ENCODE measurements at regions not wholly inside any gene's neighbourhood (a gene's known extent, or its start where the extent isn't known, plus 50 kb on each side); places are given as distances from the start of the nearest gene placed in this dataset.

GRCh38 chr6:150651808-150652470 is 52.3 kb downstream of the PLEKHG1 start:
- in situ Hi-C loops (cut with MboI; ENCODE audit: low sequenced_read_pairs), result no loop called here

- in situ Hi-C loops (cut with MboI; ENCODE audit: low sequenced_read_pairs), result no loop called here
Measured at GRCh38 chr6:150652848-150653613, 53.3 kb downstream of the PLEKHG1 start.

- in situ Hi-C loops (cut with MboI; ENCODE audit: low sequenced_read_pairs), result no loop called here
Measured at GRCh38 chr6:150654608-150655007, 54.9 kb downstream of the PLEKHG1 start.

GRCh38 chr6:150656156-150656555 is 56.5 kb downstream of the PLEKHG1 start:
- in situ Hi-C loops (cut with MboI; ENCODE audit: low sequenced_read_pairs), result no loop called here

- in situ Hi-C loops (cut with MboI; ENCODE audit: low sequenced_read_pairs), result no loop called here
Measured at GRCh38 chr6:150658421-150658820, 58.7 kb downstream of the PLEKHG1 start.

- in situ Hi-C loops (cut with MboI; ENCODE audit: low sequenced_read_pairs), result no loop called here
Measured at GRCh38 chr6:150659046-150659763, 59.5 kb downstream of the PLEKHG1 start.

- in situ Hi-C loops (cut with MboI; ENCODE audit: low sequenced_read_pairs), result no loop called here
Measured at GRCh38 chr6:150661216-150662007, 61.7 kb downstream of the PLEKHG1 start.

GRCh38 chr6:150662814-150663213 is 63.1 kb downstream of the PLEKHG1 start:
- in situ Hi-C loops (cut with MboI; ENCODE audit: low sequenced_read_pairs), result no loop called here

GRCh38 chr6:150664091-150664490 is 64.4 kb downstream of the PLEKHG1 start:
- in situ Hi-C loops (cut with MboI; ENCODE audit: low sequenced_read_pairs), result no loop called here

GRCh38 chr6:150666071-150666470 is 66.4 kb downstream of the PLEKHG1 start:
- in situ Hi-C loops (cut with MboI; ENCODE audit: low sequenced_read_pairs), result no loop called here

GRCh38 chr6:150667359-150667758 is 67.7 kb downstream of the PLEKHG1 start:
- in situ Hi-C loops (cut with MboI; ENCODE audit: low sequenced_read_pairs), result no loop called here

GRCh38 chr6:150667977-150668716 is 68.5 kb downstream of the PLEKHG1 start:
- in situ Hi-C loops (cut with MboI; ENCODE audit: low sequenced_read_pairs), result no loop called here

GRCh38 chr6:150668900-150669302 is 69.2 kb downstream of the PLEKHG1 start:
- in situ Hi-C loops (cut with MboI; ENCODE audit: low sequenced_read_pairs), result no loop called here

GRCh38 chr6:150670311-150670710 is 70.6 kb downstream of the PLEKHG1 start:
- in situ Hi-C loops (cut with MboI; ENCODE audit: low sequenced_read_pairs), result no loop called here

GRCh38 chr6:150672800-150673199 is 73.1 kb downstream of the PLEKHG1 start:
- in situ Hi-C loops (cut with MboI; ENCODE audit: low sequenced_read_pairs), result no loop called here

GRCh38 chr6:150673720-150674346 is 74.1 kb downstream of the PLEKHG1 start:
- in situ Hi-C loops (cut with MboI; ENCODE audit: low sequenced_read_pairs), result no loop called here

GRCh38 chr6:150676344-150676743 is 76.7 kb downstream of the PLEKHG1 start:
- in situ Hi-C loops (cut with MboI; ENCODE audit: low sequenced_read_pairs), result no loop called here

GRCh38 chr6:150676772-150677171 is 77.1 kb downstream of the PLEKHG1 start:
- in situ Hi-C loops (cut with MboI; ENCODE audit: low sequenced_read_pairs), result no loop called here

- in situ Hi-C loops (cut with MboI; ENCODE audit: low sequenced_read_pairs), result no loop called here
Measured at GRCh38 chr6:150680510-150680909, 80.8 kb downstream of the PLEKHG1 start.

Measured in HL-60/S4 treated with phorbol 12-myristate 13-acetate at 8.2 ng/mL for 4 days and 3 days (cell line).